H9 (cell line): ENCODE measurements at regions not wholly inside any gene's neighbourhood (a gene's known extent, or its start where the extent isn't known, plus 50 kb on each side); places are given as distances from the start of the nearest gene placed in this dataset.

Source experiments
- DNase-seq: peaks from one replicate; pipeline ENCODE4 v3.0.0-alpha.2; 2017
- H2AFZ ChIP-seq: one replicate; pipeline ENCODE4 v1.6.1; 2013; ENCODE audit warnings: mild to moderate bottlenecking, low read length, control low read depth, moderate library complexity
- H2AK5ac ChIP-seq: 2 replicates; pipeline ENCODE4 v1.6.1; 2013; ENCODE audit warnings: low read length, control low read depth, mixed read lengths; ENCODE audit not compliant: insufficient read length
- H2BK120ac ChIP-seq: one replicate; pipeline ENCODE4 v1.6.1; 2013; ENCODE audit warnings: low read depth, mild to moderate bottlenecking, low read length, control low read depth, inconsistent platforms; ENCODE audit not compliant: poor library complexity, severe bottlenecking
- H2BK12ac ChIP-seq: 2 replicates; pipeline ENCODE4 v1.6.1; 2013; ENCODE audit warnings: low read length, control low read depth, mixed read lengths, low read depth; ENCODE audit not compliant: insufficient read length
- H2BK15ac ChIP-seq: 2 replicates; pipeline ENCODE4 v1.6.1; 2013; ENCODE audit warnings: low read depth, low read length, control low read depth
- H2BK20ac ChIP-seq: one replicate; pipeline ENCODE4 v1.6.1; 2013; ENCODE audit warnings: low read depth, mild to moderate bottlenecking, low read length, control low read depth, inconsistent platforms; ENCODE audit not compliant: poor library complexity, severe bottlenecking
- H2BK5ac ChIP-seq: 2 replicates; pipeline ENCODE4 v1.6.1; 2013; ENCODE audit warnings: low read length, control low read depth, mixed read lengths; ENCODE audit not compliant: insufficient read length
- H3K14ac ChIP-seq: 2 replicates; pipeline ENCODE4 v1.6.1; 2013; ENCODE audit warnings: low read length, control low read depth; ENCODE audit not compliant: insufficient read depth
- H3K18ac ChIP-seq: 2 replicates; pipeline ENCODE4 v1.6.1; 2013; ENCODE audit warnings: low read depth, mild to moderate bottlenecking, mixed read lengths, low read length, control low read depth; ENCODE audit not compliant: insufficient read length
- H3K23ac ChIP-seq: 2 replicates; pipeline ENCODE4 v1.6.1; 2013; ENCODE audit warnings: low read length, control low read depth, mixed read lengths, low read depth; ENCODE audit not compliant: insufficient read length
- H3K23me2 ChIP-seq: 2 replicates; pipeline ENCODE4 v1.6.1; 2013; ENCODE audit warnings: low read depth, mild to moderate bottlenecking, mixed read lengths, low read length, control low read depth; ENCODE audit not compliant: insufficient read length, poor library complexity, severe bottlenecking
- H3K27ac ChIP-seq: 2 replicates; pipeline ENCODE4 v1.5.1; 2013; ENCODE audit warnings: low read length, control low read depth, mixed read lengths, low read depth; ENCODE audit not compliant: insufficient read length
- H3K27me3 ChIP-seq: 2 replicates; pipeline ENCODE4 v1.6.1; 2013; ENCODE audit warnings: low read length, control low read depth, inconsistent platforms; ENCODE audit not compliant: insufficient read depth
- H3K4ac ChIP-seq: 2 replicates; pipeline ENCODE4 v1.6.1; 2013; ENCODE audit warnings: low read depth, mild to moderate bottlenecking, control low read depth, inconsistent platforms, low read length, moderate library complexity
- H3K4me1 ChIP-seq: 2 replicates; pipeline ENCODE4 v1.6.1; 2013; ENCODE audit warnings: low read length, control low read depth, inconsistent platforms; ENCODE audit not compliant: insufficient read depth
- H3K4me2 ChIP-seq: 2 replicates; pipeline ENCODE4 v1.6.1; 2013; ENCODE audit warnings: low read length, control low read depth, mixed read lengths; ENCODE audit not compliant: insufficient read length, insufficient read depth
- H3K56ac ChIP-seq: 2 replicates; pipeline ENCODE4 v1.6.1; 2013; ENCODE audit warnings: low read depth, mild to moderate bottlenecking, mixed read lengths, low read length, control low read depth; ENCODE audit not compliant: insufficient read length
- H3K79me1 ChIP-seq: 2 replicates; pipeline ENCODE4 v1.6.1; 2013; ENCODE audit warnings: low read depth, mild to moderate bottlenecking, moderate library complexity, low read length, control low read depth, inconsistent platforms; ENCODE audit not compliant: insufficient read depth, poor library complexity, severe bottlenecking
- H3K79me2 ChIP-seq: 2 replicates; pipeline ENCODE4 v1.6.1; 2013; ENCODE audit warnings: low read length, control low read depth, inconsistent platforms; ENCODE audit not compliant: insufficient read depth
- H3K9ac ChIP-seq: 2 replicates; pipeline ENCODE4 v1.6.1; 2013; ENCODE audit warnings: low read length, control low read depth, mixed read lengths; ENCODE audit not compliant: insufficient read length; ENCODE audit errors: extremely low read depth
- H3K9me3 ChIP-seq: one replicate; pipeline ENCODE4 v1.6.1; 2013; ENCODE audit warnings: low read depth, low read length, inconsistent platforms; ENCODE audit not compliant: control insufficient read depth
- H3T11ph ChIP-seq: one replicate; pipeline ENCODE4 v1.6.1; 2013; ENCODE audit warnings: mild to moderate bottlenecking, low read length, control low read depth, inconsistent platforms
- H4K20me1 ChIP-seq: one replicate; pipeline ENCODE4 v1.6.1; 2013; ENCODE audit not compliant: control insufficient read depth, insufficient read length, insufficient read depth
- H4K5ac ChIP-seq: 2 replicates; pipeline ENCODE4 v1.6.1; 2013; ENCODE audit warnings: low read depth, mild to moderate bottlenecking, mixed read lengths, low read length, control low read depth; ENCODE audit not compliant: insufficient read length
- H4K8ac ChIP-seq: replicated peaks from 2 replicates; pipeline ENCODE4 v1.6.1; 2013; ENCODE audit warnings: low read length, control low read depth, mixed read lengths, low read depth; ENCODE audit not compliant: insufficient read length
- H4K91ac ChIP-seq: 2 replicates; pipeline ENCODE4 v1.6.1; 2013; ENCODE audit warnings: low read depth, mild to moderate bottlenecking, moderate library complexity, mixed read lengths, low read length, control low read depth; ENCODE audit not compliant: insufficient read length
- H3K27ac Mint-ChIP-seq, 3 experiments: 2 replicates in 2 of 3; 3 replicates in 1 of 3; pipeline ENCODE4 v1.8.0; 2020 to 2021; ENCODE audit warnings: mixed read lengths in 3 of 3, mild to moderate bottlenecking in 1 of 3, moderate library complexity in 1 of 3
- H3K27me3 Mint-ChIP-seq: 2 replicates; pipeline ENCODE4 v1.8.0; 2021; ENCODE audit warnings: low read depth, mild to moderate bottlenecking, moderate library complexity, mixed read lengths
- H3K36me3 Mint-ChIP-seq, 3 experiments: 2 replicates in 2 of 3; 3 replicates in 1 of 3; pipeline ENCODE4 v1.8.0; 2020 to 2021; ENCODE audit warnings: low read depth in 3 of 3, mixed read lengths in 3 of 3; ENCODE audit not compliant: insufficient read depth in 1 of 3
- H3K4me1 Mint-ChIP-seq, 2 experiments: 2 replicates each; pipeline ENCODE4 v1.8.0; 2020; ENCODE audit warnings: mixed read lengths in 2 of 2
- H3K4me3 Mint-ChIP-seq, 2 experiments: 2 replicates in 1 of 2; 3 replicates in 1 of 2; pipeline ENCODE4 v1.8.0; 2020 to 2021; ENCODE audit warnings: mild to moderate bottlenecking in 2 of 2, mixed read lengths in 2 of 2, moderate library complexity in 1 of 2
- H3K9me3 Mint-ChIP-seq, 2 experiments: 2 replicates in 1 of 2; 3 replicates in 1 of 2; pipeline ENCODE4 v1.8.0; 2020; ENCODE audit warnings: mild to moderate bottlenecking in 2 of 2, mixed read lengths in 2 of 2, moderate library complexity in 1 of 2
- WGBS: extraction: QIAGEN DNeasy Blood & Tissue Kit; methylation state at CpG from one replicate; pipeline ENCODE4 v1.1.7; 2013; ENCODE audit warnings: missing lambda C conversion rate, low lambda C conversion rate, mixed read lengths; ENCODE audit not compliant: insufficient read length; ENCODE audit errors: extremely low coverage; 5-methylcytosine and 5-hydroxymethylcytosine counted together
- TF ChIP-seq, protein P1 (sequence below): fragments of 200-600 bp; sonication (generic); conservative IDR thresholded peaks from 3 replicates; pipeline ENCODE4 v1.8.0; 2021; ENCODE audit warnings: antibody characterized with exemption, mild to moderate bottlenecking

DNA sequence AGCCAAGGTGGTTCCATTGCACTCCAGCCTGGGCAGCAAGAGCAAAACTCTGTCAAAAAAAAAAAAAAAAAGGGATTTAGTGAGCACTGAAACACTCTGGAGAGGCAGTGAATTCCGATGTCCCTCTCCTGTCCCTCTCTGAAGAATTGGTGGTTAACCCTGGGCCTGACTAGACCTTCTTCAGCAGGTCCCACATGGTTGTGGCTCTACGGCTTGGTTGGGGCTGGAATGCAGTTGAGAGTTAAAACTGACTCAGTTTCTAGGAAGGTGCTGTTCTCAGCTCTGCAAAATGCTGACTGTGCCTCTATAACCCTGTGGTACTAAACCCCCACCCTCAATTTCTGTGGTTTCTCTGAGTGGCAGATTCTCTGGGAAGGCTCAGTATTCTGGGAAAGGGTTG is 173.3 kb downstream of the SEC16B start:
- Mint-ChIP-seq H3K36me3 (peaks cover 4 to 11% (median 6%) of the 10 kb centered on the region in 3 experiments; a peak in 5 of 7 replicates), H3K4me1 (peaks cover 33 to 45% of the 10 kb centered on the region in 2 experiments), H3K9me3 (peaks cover 7 to 8% of the 10 kb centered on the region in 2 experiments), H3K27me3 (peaks cover 6% of the 10 kb centered on the region), H3K4me3 (no peak overlapping the region), H3K27ac (no peak overlapping the region; a peak in 1 of 7 replicates)
- Histone ChIP-seq H3K14ac (no peak overlapping the region), H3K27me3 (no peaks in the 10 kb centered on the region), H3K23me2 (no peaks in the 10 kb centered on the region), H3K23ac (no peak overlapping the region), H3K4me2 (no peak overlapping the region), H2BK12ac (no peak overlapping the region), H3K79me1 (no peaks in the 10 kb centered on the region), H4K91ac (no peak overlapping the region), H4K8ac (no peak overlapping the region), H2BK15ac (no peak overlapping the region), H2BK120ac (no peak overlapping the region), H3K79me2 (no peaks in the 10 kb centered on the region), H3K18ac (no peak overlapping the region), H4K5ac (no peak overlapping the region), H3K9me3 (no peaks in the 10 kb centered on the region), H3T11ph (no peak overlapping the region), H2BK20ac (no peak overlapping the region), H3K27ac (no peak overlapping the region), H3K56ac (no peak overlapping the region), H3K4me1 (peaks cover 15% of the 10 kb centered on the region), H2AFZ (no peak overlapping the region), H3K4ac (no peak overlapping the region), H2BK5ac (no peak overlapping the region), H2AK5ac (no peak overlapping the region), H4K20me1 (peaks cover 2% of the 10 kb centered on the region), H3K9ac (no peak overlapping the region)
- DNase-seq: no peak
- TF ChIP-seq, protein P1, sequence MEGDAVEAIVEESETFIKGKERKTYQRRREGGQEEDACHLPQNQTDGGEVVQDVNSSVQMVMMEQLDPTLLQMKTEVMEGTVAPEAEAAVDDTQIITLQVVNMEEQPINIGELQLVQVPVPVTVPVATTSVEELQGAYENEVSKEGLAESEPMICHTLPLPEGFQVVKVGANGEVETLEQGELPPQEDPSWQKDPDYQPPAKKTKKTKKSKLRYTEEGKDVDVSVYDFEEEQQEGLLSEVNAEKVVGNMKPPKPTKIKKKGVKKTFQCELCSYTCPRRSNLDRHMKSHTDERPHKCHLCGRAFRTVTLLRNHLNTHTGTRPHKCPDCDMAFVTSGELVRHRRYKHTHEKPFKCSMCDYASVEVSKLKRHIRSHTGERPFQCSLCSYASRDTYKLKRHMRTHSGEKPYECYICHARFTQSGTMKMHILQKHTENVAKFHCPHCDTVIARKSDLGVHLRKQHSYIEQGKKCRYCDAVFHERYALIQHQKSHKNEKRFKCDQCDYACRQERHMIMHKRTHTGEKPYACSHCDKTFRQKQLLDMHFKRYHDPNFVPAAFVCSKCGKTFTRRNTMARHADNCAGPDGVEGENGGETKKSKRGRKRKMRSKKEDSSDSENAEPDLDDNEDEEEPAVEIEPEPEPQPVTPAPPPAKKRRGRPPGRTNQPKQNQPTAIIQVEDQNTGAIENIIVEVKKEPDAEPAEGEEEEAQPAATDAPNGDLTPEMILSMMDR: no peak
- WGBS: no CpG with 5 or more reads among the region's 2 CpGs
